H1 (cell line): ENCODE measurements at regions not wholly inside any gene's neighbourhood (a gene's known extent, or its start where the extent isn't known, plus 50 kb on each side); places are given as distances from the start of the nearest gene placed in this dataset.

Experiments used
- CTCF ChIA-PET: fragments of 300-600 bp; sonication (Branson Sonifier 250); formaldehyde crosslinking; loops from one replicate; lab custom pipeline; 2021; ENCODE audit not compliant: partially characterized antibody; lab: Charles Lee
- POLR2A ChIA-PET: fragments of 300-600 bp; sonication (Branson Sonifier 250); formaldehyde crosslinking; loops from one replicate; lab custom pipeline; 2021; ENCODE audit warnings: inconsistent platforms; ENCODE audit not compliant: partially characterized antibody; lab: Charles Lee
- DNase-seq, 2 experiments: peaks; one replicate each; pipeline versions ENCODE4 v3.0.0 to v3.0.0-alpha.2; 2010 to 2022; ENCODE audit warnings: low spot score in 2 of 2, low read depth in 1 of 2, mixed read lengths in 1 of 2
- FAIRE-seq: peaks from 2 replicates; lab custom pipeline; 2011; peaks lifted over from hg19 to GRCh38; lab: Jason Lieb, UNC
- H2AFZ ChIP-seq: 2 replicates; pipeline ENCODE4 v1.8.1; 2012; ENCODE audit warnings: low read length, inconsistent platforms
- H2AK5ac ChIP-seq: 2 replicates; pipeline ENCODE4 v1.6.1; 2013; ENCODE audit warnings: low read depth, low read length
- H2BK120ac ChIP-seq: replicated peaks from 2 replicates; pipeline ENCODE3; 2013; ENCODE audit warnings: low read depth, low read length, inconsistent platforms
- H2BK12ac ChIP-seq: 2 replicates; pipeline ENCODE4 v1.6.1; 2013; ENCODE audit warnings: low read depth, low read length
- H2BK15ac ChIP-seq: 2 replicates; pipeline ENCODE4 v1.6.1; 2013; ENCODE audit warnings: low read length
- H2BK20ac ChIP-seq: 2 replicates; pipeline ENCODE4 v1.6.1; 2013; ENCODE audit warnings: low read length
- H2BK5ac ChIP-seq: 2 replicates; pipeline ENCODE4 v1.6.1; 2013; ENCODE audit warnings: low read depth, low read length
- H3K14ac ChIP-seq: 2 replicates; pipeline ENCODE4 v1.6.1; 2013; ENCODE audit warnings: inconsistent platforms; ENCODE audit not compliant: insufficient read length
- H3K18ac ChIP-seq: 2 replicates; pipeline ENCODE4 v1.6.1; 2013; ENCODE audit warnings: low read length; ENCODE audit errors: extremely low read depth
- H3K23ac ChIP-seq: 2 replicates; pipeline ENCODE4 v1.6.1; 2013; ENCODE audit warnings: inconsistent platforms; ENCODE audit not compliant: insufficient read length
- H3K23me2 ChIP-seq: 2 replicates; pipeline ENCODE4 v1.6.1; 2013; ENCODE audit warnings: low read depth, low read length
- H3K27ac ChIP-seq: 2 replicates; pipeline ENCODE4 v1.6.1; 2011; ENCODE audit warnings: low read depth, low read length, inconsistent platforms
- H3K27me3 ChIP-seq, 4 experiments: replicated peaks in 1 of 4; 1 replicate in 1 of 4; 2 replicates in 3 of 4; pipeline versions ENCODE4 v1.6.1 to v1.8.1; 2011 to 2013; ENCODE audit warnings: low read length in 3 of 4, mild to moderate bottlenecking in 3 of 4, inconsistent platforms in 2 of 4, mixed read lengths in 2 of 4, moderate library complexity in 1 of 4; ENCODE audit not compliant: control insufficient read depth in 3 of 4, insufficient read depth in 3 of 4; ENCODE audit errors: extremely low read depth in 1 of 4
- H3K36me3 ChIP-seq, 4 experiments: 2 replicates each; pipeline versions ENCODE4 v1.6.1 to v1.8.1; 2011 to 2013; ENCODE audit warnings: mild to moderate bottlenecking in 4 of 4, low read length in 3 of 4, moderate library complexity in 2 of 4, control low read depth in 1 of 4, inconsistent platforms in 1 of 4; ENCODE audit not compliant: insufficient read depth in 4 of 4, control insufficient read depth in 2 of 4
- H3K4ac ChIP-seq: replicated peaks from 2 replicates; pipeline ENCODE3; 2013; ENCODE audit warnings: low read length, low read depth, mixed read lengths, inconsistent platforms; ENCODE audit not compliant: insufficient read length
- H3K4me1 ChIP-seq, 4 experiments: replicated peaks in 1 of 4; 1 replicate in 1 of 4; 2 replicates in 3 of 4; pipeline versions ENCODE4 v1.6.1 to v1.8.1; 2011 to 2013; ENCODE audit warnings: low read length in 3 of 4, inconsistent platforms in 2 of 4, mixed read lengths in 1 of 4; ENCODE audit not compliant: insufficient read depth in 4 of 4, control insufficient read depth in 3 of 4
- H3K4me2 ChIP-seq, 2 experiments: 2 replicates each; pipeline versions ENCODE4 v1.6.1 to v1.8.1; 2011 to 2013; ENCODE audit warnings: low read depth in 2 of 2, low read length in 2 of 2, control low read depth in 1 of 2, inconsistent platforms in 1 of 2, mild to moderate bottlenecking in 1 of 2; ENCODE audit not compliant: insufficient read depth in 1 of 2
- H3K4me3 ChIP-seq, 4 experiments: fragments of 200-600, 300-600 bp in 1 of 4; sonication (generic), shearing (Covaris generic), sonication (Bioruptor Twin) in 1 of 4; 2 replicates each; pipeline versions ENCODE4 v1.5.1 to v1.8.1; 2011 to 2016; ENCODE audit warnings: low read length in 4 of 4, low read depth in 3 of 4, control low read depth in 2 of 4, inconsistent platforms in 2 of 4, mild to moderate bottlenecking in 2 of 4, mixed read lengths in 1 of 4, moderate library complexity in 1 of 4; ENCODE audit not compliant: insufficient read depth in 2 of 4; ENCODE audit errors: extremely low read depth in 1 of 4
- H3K56ac ChIP-seq: replicated peaks from 2 replicates; pipeline ENCODE3; 2013; ENCODE audit warnings: low read depth, mild to moderate bottlenecking, mixed read lengths, low read length, inconsistent platforms; ENCODE audit not compliant: insufficient read length
- H3K79me1 ChIP-seq: 2 replicates; pipeline ENCODE4 v1.6.1; 2013; ENCODE audit warnings: low read depth, low read length, control low read depth
- H3K79me2 ChIP-seq, 2 experiments: 2 replicates each; pipeline versions ENCODE4 v1.6.1 to v1.8.1; 2012 to 2013; ENCODE audit warnings: low read length in 2 of 2, mild to moderate bottlenecking in 2 of 2, inconsistent platforms in 1 of 2; ENCODE audit not compliant: insufficient read depth in 2 of 2, control insufficient read depth in 1 of 2
- H3K9ac ChIP-seq, 4 experiments: replicated peaks in 1 of 4; 1 replicate in 1 of 4; 2 replicates in 3 of 4; pipeline versions ENCODE4 v1.6.1 to v1.8.1; 2011 to 2013; ENCODE audit warnings: low read depth in 3 of 4, low read length in 3 of 4, control low read depth in 2 of 4, mild to moderate bottlenecking in 2 of 4, moderate library complexity in 2 of 4, inconsistent platforms in 1 of 4; ENCODE audit errors: extremely low read depth in 1 of 4
- H3K9me3 ChIP-seq, 2 experiments: 2 replicates each; pipeline versions ENCODE4 v1.6.1 to v1.8.1; 2012 to 2013; ENCODE audit warnings: mild to moderate bottlenecking in 2 of 2, moderate library complexity in 2 of 2, control low read depth in 1 of 2, inconsistent platforms in 1 of 2, low read depth in 1 of 2, low read length in 1 of 2, mixed read lengths in 1 of 2; ENCODE audit not compliant: insufficient read depth in 2 of 2
- H4K20me1 ChIP-seq, 2 experiments: replicated peaks in 1 of 2; 2 replicates each; pipeline versions ENCODE3 to v1.8.1; 2011 to 2013; ENCODE audit warnings: inconsistent platforms in 2 of 2, low read length in 2 of 2, mild to moderate bottlenecking in 1 of 2; ENCODE audit not compliant: insufficient read depth in 2 of 2, control insufficient read depth in 1 of 2
- H4K5ac ChIP-seq: 2 replicates; pipeline ENCODE4 v1.6.1; 2013; ENCODE audit warnings: low read length, low read depth, mixed read lengths, inconsistent platforms; ENCODE audit not compliant: insufficient read length
- H4K8ac ChIP-seq: 2 replicates; pipeline ENCODE4 v1.8.0; 2013; ENCODE audit warnings: mild to moderate bottlenecking, moderate library complexity, low read length, inconsistent platforms; ENCODE audit not compliant: insufficient read depth; ENCODE audit errors: extremely low read depth
- H4K91ac ChIP-seq: replicated peaks from 2 replicates; pipeline ENCODE3; 2013; ENCODE audit warnings: low read length, mixed read lengths, inconsistent platforms; ENCODE audit not compliant: insufficient read length
- NANOG ChIP-seq: IDR thresholded peaks from 2 replicates; pipeline ENCODE4 v1.6.1; 2011; ENCODE audit warnings: low read length, low read depth, mild to moderate bottlenecking, inconsistent platforms; ENCODE audit not compliant: insufficient read depth, poor library complexity, severe bottlenecking
- PHF8 ChIP-seq: fragments of 200-600 bp; sonication (generic); conservative IDR thresholded peaks from 2 replicates; pipeline ENCODE4 v1.7.1; 2012; ENCODE audit warnings: low read depth, mild to moderate bottlenecking, inconsistent platforms, low read length, moderate library complexity
- POU5F1 ChIP-seq: IDR thresholded peaks from 2 replicates; pipeline ENCODE4 v1.6.1; 2011; ENCODE audit warnings: low read depth, mild to moderate bottlenecking, low read length, moderate library complexity
- WGBS, 2 experiments: shearing (Covaris generic) in 1 of 2; methylation state at CpG; one replicate each; pipeline versions ENCODE4 v1.1.6 to v1.1.7; 2013 to 2015; ENCODE audit warnings: low lambda C conversion rate in 2 of 2, mixed read lengths in 2 of 2, inconsistent platforms in 1 of 2, low coverage in 1 of 2, missing lambda C conversion rate in 1 of 2; ENCODE audit not compliant: insufficient replicate concordance in 2 of 2, insufficient coverage in 1 of 2, insufficient read length in 1 of 2; ENCODE audit errors: extremely low coverage in 1 of 2, missing lambda C conversion rate in 1 of 2; 5-methylcytosine and 5-hydroxymethylcytosine counted together

- DNase-seq = no peak
- H2BK120ac ChIP-seq = no peak overlapping the region
- H2BK12ac ChIP-seq = no peak overlapping the region
- no peak overlapping the region for H4K5ac ChIP-seq
- H2AFZ ChIP-seq = no peak overlapping the region
- H4K20me1 ChIP-seq = no peaks in the 10 kb centered on the region
- H3K79me1 ChIP-seq = no peaks in the 10 kb centered on the region
- no peak overlapping the region for H3K14ac ChIP-seq
- no peak overlapping the region for H3K27ac ChIP-seq
- H3K4me1 ChIP-seq = peaks cover 0 to 6% (median 4%) of the 10 kb centered on the region in 4 experiments; a peak in 2 of 7 replicates
- H3K23ac ChIP-seq = no peak overlapping the region
- peak overlapping the region; percentile 47 to 50; a peak in 3 of 4 replicates for H3K4me2 ChIP-seq
- H3K9me3 ChIP-seq = no peaks in the 10 kb centered on the region
- H3K36me3 ChIP-seq = no peaks in the 10 kb centered on the region
- no peak for TF ChIP-seq PHF8
- peak; percentile 95 for TF ChIP-seq NANOG
- TF ChIP-seq POU5F1 = peak; percentile 77; the same call in 1 of the 2 replicates
- ChIA-PET CTCF (interaction anchor here (0.6 to 1.3 kb wide), 4 partner anchors 29 to 665 kb away, joined by 3 to 5 read pairs (median 3); no protein-coding TSS in a partner anchor), POLR2A (interaction anchor here (1.4 kb wide), 1 partner anchor 40 kb away, joined by 3 read pairs; no protein-coding TSS in a partner anchor)
- 37% methylated on average over 5 of the region's 5 CpGs; no CpG with 5 or more reads in 1 of the 2 experiments for WGBS, 2 experiments
- H3K18ac ChIP-seq = no peak overlapping the region
- no peak overlapping the region for H4K8ac ChIP-seq
- H3K4ac ChIP-seq = no peak overlapping the region
- no peak overlapping the region; the same call in 1 of the 2 replicates for H2BK20ac ChIP-seq
- peak overlapping the region in 1 of 4 experiments; percentile 30; a peak in 1 of 8 replicates for H3K4me3 ChIP-seq
- H2AK5ac ChIP-seq = no peak overlapping the region
- H3K79me2 ChIP-seq = no peaks in the 10 kb centered on the region
- H4K91ac ChIP-seq = no peak overlapping the region
- no peak overlapping the region for H2BK5ac ChIP-seq
- no peak for FAIRE-seq
- H3K27me3 ChIP-seq = no peaks in the 10 kb centered on the region
- no peak overlapping the region for H3K56ac ChIP-seq
- H3K9ac ChIP-seq = no peak overlapping the region
- no peak overlapping the region for H2BK15ac ChIP-seq
- no peaks in the 10 kb centered on the region for H3K23me2 ChIP-seq
Observed at GRCh38 chr2:52311862-52312261, 1279.9 kb upstream of the NRXN1 start.
